Thyroid gland (tissue), 4 donors: ENCODE measurements at regions not wholly inside any gene's neighbourhood (a gene's known extent, or its start where the extent isn't known, plus 50 kb on each side); places are given as distances from the start of the nearest gene placed in this dataset.

Experiments
- POLR2A ChIP-seq, 2 donors: fragments of 450-650 bp; IDR thresholded peaks; one replicate each; pipeline ENCODE4 v1.6.1; 2017; ENCODE audit warnings: antibody characterized with exemption in 2 of 2, mild to moderate bottlenecking in 2 of 2, moderate library complexity in 1 of 2
- TF ChIP-seq, protein P1 (sequence below), 6 experiments: fragments of 200-600 bp in 3 of 6; fragments of 450-650 bp in 3 of 6; sonication (generic) in 3 of 6; IDR thresholded peaks; one replicate each; pipeline ENCODE4 v1.5.1; 2016 to 2019; ENCODE audit warnings: antibody characterized with exemption in 6 of 6, mild to moderate bottlenecking in 2 of 6, inconsistent platforms in 1 of 6, moderate library complexity in 1 of 6

DNA sequence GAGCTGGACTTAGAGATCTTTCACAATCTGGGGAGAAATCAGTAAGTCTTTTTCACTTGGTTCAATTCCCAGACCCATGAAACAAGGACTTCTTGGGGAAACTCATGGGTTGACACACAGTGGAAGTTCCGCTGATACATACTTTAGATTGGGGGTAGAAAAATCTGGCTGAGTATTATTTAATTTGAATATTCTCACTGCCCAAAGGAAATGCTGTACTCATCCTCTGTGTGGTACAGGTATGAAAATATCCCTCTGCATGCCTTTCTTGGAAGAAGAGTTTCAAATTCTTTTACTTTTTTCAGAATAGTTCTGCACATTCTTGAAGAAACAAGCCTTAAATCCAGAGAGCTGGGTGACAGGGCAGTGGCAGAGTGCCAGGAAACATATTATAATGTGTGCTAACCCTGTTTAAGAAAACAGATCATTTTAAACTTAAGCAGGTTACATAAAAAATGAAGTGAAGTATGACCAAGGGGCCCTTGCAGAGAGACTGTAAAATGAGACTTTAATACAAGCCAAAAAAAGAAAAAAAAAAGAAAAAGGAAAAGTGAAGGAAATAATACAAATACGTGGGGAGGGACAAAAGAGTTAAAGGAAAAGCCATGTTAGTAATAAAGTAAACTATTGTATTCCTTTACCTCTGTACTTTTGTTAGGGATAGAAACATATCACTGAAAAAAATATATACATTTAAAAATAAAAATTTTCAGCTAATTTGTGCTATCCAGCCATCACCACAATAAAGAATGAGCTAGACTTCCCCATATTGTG, 173.4 kb upstream of the NR3C1 start:
- TF ChIP-seq, protein P1, sequence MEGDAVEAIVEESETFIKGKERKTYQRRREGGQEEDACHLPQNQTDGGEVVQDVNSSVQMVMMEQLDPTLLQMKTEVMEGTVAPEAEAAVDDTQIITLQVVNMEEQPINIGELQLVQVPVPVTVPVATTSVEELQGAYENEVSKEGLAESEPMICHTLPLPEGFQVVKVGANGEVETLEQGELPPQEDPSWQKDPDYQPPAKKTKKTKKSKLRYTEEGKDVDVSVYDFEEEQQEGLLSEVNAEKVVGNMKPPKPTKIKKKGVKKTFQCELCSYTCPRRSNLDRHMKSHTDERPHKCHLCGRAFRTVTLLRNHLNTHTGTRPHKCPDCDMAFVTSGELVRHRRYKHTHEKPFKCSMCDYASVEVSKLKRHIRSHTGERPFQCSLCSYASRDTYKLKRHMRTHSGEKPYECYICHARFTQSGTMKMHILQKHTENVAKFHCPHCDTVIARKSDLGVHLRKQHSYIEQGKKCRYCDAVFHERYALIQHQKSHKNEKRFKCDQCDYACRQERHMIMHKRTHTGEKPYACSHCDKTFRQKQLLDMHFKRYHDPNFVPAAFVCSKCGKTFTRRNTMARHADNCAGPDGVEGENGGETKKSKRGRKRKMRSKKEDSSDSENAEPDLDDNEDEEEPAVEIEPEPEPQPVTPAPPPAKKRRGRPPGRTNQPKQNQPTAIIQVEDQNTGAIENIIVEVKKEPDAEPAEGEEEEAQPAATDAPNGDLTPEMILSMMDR (IDR thresholded peaks at IDR 0.05): no peak
- TF ChIP-seq POLR2A (IDR thresholded peaks at IDR 0.05): no peak
